LNCaP clone FGC (cell line): ENCODE measurements at regions not wholly inside any gene's neighbourhood (a gene's known extent, or its start where the extent isn't known, plus 50 kb on each side); places are given as distances from the start of the nearest gene placed in this dataset.

ENCODE experiments used
- DNase-seq: peaks from one replicate; pipeline ENCODE4 v3.0.0-alpha.2; 2011; ENCODE audit warnings: low read depth
- H3K4me3 ChIP-seq: 2 replicates; pipeline ENCODE4 v1.5.1; 2011; ENCODE audit warnings: mild to moderate bottlenecking, low read depth, low read length, control low read depth
- TF ChIP-seq, protein P1 (sequence below): IDR thresholded peaks from 2 replicates; pipeline ENCODE4 v1.5.1; 2012; ENCODE audit warnings: mild to moderate bottlenecking; ENCODE audit not compliant: control insufficient read depth, insufficient read depth; ENCODE audit errors: extremely low read depth

DNA sequence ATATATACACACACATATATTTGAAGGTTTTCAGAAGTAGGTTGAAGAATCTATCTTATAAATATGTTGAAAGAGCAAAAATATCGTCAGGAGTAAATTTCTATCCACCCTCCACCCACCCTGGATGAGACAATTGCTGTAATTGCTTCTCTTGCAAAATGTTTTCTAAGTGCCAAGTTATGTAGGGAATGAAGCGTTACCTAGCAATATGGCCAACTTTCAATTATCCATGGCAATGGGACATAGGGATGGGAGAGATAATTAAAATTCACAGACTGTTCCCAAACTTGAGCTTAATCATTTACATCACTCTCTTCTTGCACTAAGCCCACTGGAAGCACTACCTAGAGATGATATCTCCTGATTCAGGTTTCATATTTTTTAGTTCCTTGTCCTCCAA, 806.2 kb upstream of the RAG2 start:
- DNase-seq: no peak
- TF ChIP-seq, protein P1, sequence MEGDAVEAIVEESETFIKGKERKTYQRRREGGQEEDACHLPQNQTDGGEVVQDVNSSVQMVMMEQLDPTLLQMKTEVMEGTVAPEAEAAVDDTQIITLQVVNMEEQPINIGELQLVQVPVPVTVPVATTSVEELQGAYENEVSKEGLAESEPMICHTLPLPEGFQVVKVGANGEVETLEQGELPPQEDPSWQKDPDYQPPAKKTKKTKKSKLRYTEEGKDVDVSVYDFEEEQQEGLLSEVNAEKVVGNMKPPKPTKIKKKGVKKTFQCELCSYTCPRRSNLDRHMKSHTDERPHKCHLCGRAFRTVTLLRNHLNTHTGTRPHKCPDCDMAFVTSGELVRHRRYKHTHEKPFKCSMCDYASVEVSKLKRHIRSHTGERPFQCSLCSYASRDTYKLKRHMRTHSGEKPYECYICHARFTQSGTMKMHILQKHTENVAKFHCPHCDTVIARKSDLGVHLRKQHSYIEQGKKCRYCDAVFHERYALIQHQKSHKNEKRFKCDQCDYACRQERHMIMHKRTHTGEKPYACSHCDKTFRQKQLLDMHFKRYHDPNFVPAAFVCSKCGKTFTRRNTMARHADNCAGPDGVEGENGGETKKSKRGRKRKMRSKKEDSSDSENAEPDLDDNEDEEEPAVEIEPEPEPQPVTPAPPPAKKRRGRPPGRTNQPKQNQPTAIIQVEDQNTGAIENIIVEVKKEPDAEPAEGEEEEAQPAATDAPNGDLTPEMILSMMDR: no peak
- H3K4me3 ChIP-seq: no peak overlapping the region

DNA sequence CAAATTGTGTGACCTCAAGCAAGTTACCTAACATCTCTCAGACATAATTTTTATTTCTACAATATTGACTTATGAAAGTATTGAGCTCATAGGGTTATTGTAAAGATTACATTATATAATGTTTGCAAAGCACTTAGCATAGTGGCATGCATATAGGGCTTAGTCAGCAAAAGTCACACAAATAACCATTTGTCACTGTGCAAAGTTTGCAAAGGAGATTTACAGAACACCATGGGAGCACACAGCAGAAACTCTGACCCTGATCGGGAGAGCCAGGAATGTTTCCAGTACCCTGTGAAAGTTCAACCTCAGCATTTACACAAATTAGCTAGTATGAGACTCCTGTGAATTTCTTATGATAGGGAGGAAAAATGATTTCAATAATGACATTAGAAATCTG, 804.6 kb upstream of the RAG2 start:
- DNase-seq: no peak
- TF ChIP-seq, protein P1: no peak
- H3K4me3 ChIP-seq: no peak overlapping the region

DNA sequence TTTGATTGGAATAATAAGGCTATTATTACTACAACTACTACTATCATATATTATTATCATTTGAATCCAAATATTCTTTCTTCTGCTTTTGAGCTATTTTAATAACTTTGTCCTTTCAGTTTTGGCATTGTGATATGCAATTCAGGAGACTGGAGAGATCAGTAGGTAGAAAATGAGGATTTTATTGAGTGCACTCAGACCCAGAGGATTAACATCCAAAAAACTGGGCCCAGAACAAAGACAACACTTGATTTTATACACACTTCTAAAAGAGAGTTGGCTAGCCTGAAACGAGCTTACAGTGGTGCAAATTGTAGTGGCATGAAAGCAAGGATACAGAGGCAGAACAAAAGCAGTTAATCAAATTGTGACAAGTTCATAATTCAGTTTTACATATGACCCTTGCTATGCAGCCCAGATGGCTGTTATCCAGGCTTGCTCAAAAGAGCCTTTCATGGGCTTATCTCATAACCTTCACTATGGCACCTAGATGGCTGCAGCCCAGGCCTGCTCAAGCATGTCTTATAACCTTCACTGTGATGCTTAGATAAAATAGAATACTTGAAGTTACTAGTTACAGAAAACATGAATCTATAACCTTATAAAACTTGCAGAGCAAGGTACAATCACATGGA, 796.3 kb upstream of the RAG2 start:
- H3K4me3 ChIP-seq: no peak overlapping the region
- TF ChIP-seq, protein P1: no peak
- DNase-seq: no peak

DNA sequence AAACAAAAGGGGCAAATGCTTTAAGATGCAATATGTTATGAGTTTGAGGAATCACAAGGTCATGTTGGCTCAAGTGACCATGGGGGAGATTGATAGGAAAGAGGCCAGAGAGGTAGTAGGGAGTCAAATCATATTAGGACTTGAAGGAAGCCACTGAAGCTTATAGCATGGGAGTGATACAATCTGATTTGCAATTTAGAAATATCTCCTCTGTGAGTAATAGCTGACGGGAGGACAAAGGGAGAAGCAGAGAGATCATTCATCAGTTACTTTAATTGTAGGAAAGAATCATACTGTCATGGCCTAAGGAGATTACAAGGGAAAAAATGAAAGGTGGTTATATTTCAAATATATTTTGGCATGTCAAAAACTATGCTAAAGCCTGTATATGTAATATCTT, 793.6 kb upstream of the RAG2 start:
- DNase-seq: no peak
- no peak overlapping the region for H3K4me3 ChIP-seq
- TF ChIP-seq, protein P1: no peak

DNA sequence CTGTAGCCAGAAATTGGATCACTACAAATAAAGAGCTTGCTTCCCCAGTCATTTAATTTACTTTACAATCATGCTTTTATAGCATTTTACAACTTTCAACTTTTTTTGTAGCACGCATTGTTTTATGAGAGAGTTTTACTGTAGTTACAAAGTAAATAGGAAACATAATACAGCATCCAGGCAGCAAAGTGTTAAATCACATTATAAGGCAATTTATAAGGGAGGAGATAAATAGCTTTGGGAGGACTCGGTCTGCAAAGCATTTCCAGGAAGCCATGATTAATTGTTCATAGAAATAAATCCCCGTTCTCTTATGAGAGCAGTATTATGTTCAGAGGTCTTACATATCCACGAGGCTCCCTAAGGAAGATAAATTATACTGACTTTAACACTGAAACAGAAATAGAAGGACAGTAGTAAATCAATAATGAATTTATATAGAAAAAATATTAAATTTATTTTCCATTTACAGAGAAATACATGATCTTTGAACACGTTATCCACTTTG, 792.6 kb upstream of the RAG2 start:
- no peak overlapping the region for H3K4me3 ChIP-seq
- no peak for DNase-seq
- TF ChIP-seq, protein P1: no peak

DNA sequence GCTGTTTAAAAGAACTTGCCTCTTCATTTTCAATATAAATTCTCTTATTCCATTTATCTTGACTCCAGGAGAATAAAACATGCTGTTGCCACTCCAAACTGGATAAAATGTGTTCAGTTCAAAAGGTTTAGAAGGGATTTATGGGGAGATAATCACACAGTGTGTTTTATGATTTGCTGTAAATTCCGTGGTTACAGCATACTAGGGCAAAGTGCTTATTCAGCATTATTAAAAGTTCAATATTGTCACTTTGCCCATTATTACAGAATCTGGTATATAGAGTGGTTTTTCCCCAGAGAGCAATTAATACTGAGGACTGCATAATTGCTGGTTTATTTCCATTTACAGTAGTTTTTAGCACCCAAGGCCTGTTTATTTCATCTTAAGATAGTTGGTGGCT, 780.9 kb upstream of the RAG2 start:
- no peak for DNase-seq
- no peak overlapping the region for H3K4me3 ChIP-seq
- TF ChIP-seq, protein P1: no peak

DNA sequence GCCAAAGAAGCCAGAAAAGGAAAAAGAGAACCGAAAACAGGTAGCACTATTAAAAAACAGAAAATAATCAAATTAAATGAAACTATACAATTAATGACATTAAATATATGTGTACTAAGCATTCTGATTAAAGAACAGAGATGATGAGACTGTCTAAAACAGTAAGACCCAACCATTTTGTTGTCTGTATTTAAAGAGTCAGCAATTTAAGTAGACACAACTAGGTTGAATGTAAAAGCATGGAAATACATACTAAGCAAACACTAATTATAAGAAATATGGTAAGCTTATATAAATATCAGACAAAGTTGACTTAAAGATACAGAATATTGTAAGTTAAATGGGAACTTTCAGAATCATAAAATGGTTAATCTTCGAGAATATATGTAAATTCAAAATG, 774.6 kb upstream of the RAG2 start:
- no peak for DNase-seq
- TF ChIP-seq, protein P1: no peak
- H3K4me3 ChIP-seq: no peak overlapping the region
